LNCaP clone FGC (cell line): ENCODE measurements at regions not wholly inside any gene's neighbourhood (a gene's known extent, or its start where the extent isn't known, plus 50 kb on each side); places are given as distances from the start of the nearest gene placed in this dataset.

ENCODE experiments used
- DNase-seq: peaks from one replicate; pipeline ENCODE4 v3.0.0-alpha.2; 2011; ENCODE audit warnings: low read depth
- H3K4me3 ChIP-seq: 2 replicates; pipeline ENCODE4 v1.5.1; 2011; ENCODE audit warnings: mild to moderate bottlenecking, low read depth, low read length, control low read depth
- CTCF ChIP-seq: IDR thresholded peaks from 2 replicates; pipeline ENCODE4 v1.5.1; 2012; ENCODE audit warnings: mild to moderate bottlenecking; ENCODE audit not compliant: control insufficient read depth, insufficient read depth; ENCODE audit errors: extremely low read depth

DNA sequence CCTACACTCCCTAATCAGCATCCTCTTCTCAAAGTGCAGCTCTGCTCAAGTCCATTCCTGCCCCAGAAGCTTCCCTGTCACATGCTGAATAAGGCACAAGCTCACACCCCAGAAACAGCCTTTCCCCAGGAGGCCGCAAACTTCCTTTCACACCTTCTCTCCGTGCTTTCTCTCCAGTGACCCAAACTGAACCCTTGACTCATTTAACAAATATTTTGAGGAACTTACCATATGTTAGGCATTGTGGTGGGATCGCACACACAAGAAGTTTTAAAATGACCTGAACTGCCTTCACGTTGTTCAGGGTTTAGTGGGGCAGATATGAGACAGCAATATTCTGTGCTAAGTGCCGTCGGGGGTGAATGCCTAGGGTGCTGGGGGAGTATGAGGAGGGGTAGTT lies 161.3 kb downstream of the INSIG2 start:
- no peak for DNase-seq
- TF ChIP-seq CTCF, result no peak
- no peak overlapping the region for H3K4me3 ChIP-seq

DNA sequence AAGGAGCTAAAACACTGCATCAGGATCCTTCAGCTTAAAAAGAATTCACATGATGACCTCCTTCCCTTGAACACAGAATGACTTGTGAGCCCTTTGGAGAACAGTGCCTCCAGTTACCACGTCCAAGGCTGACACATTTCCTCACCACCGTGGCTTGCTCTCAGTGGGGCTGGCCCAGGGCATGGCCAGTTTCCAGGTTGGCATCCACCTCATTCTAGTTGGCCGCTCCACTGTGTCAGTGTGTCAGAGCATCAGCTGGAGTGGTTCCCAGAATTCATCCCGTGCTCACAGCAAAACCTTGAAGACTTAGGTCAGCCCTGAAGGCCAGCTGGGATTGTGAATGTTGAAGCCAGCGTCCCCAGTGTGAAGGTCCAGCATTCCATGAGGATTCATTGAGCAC lies 158.5 kb downstream of the INSIG2 start:
- H3K4me3 ChIP-seq, result no peak overlapping the region
- peak; percentile 22 for DNase-seq
- no peak for TF ChIP-seq CTCF

DNA sequence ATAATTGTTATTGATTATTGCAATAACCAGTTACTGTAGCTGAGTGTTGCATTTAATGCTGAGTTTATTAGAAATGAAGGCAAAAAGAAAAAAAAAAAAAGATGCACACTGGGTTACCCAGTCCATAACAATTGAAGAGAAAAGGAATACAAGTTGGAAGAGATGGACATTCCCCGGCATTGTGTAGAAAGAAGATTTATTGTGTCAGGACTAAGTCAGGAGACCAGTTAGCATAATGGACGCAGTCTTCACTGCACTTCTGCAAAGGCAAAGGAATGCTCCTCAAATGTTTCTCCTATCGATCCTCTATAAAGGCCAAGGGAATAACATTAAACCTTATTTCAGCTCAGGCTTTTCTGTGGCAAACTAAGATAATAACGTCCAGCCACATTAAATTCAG lies 157.8 kb downstream of the INSIG2 start:
- no peak for TF ChIP-seq CTCF
- no peak for DNase-seq
- no peak overlapping the region for H3K4me3 ChIP-seq

DNA sequence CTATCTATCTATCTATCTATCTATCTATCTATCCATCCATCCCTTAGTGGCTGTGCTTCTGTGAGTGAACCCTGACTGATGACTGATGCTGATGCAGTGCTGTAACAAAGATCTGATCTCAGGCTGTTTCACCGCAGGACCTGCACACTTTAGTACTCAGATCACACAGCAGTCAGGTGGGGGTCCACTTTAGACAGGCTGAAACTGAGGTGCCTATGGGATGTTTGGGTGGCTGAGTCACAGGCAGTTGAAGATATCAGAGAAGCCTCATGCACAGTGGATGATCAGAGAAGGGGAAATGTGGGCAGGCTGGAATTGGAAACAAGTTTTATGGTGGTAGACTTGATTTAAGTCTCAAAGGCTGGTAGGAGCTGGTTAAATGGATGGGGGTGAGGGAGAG lies 156.4 kb downstream of the INSIG2 start:
- DNase-seq, result no peak
- TF ChIP-seq CTCF, result no peak
- no peak overlapping the region for H3K4me3 ChIP-seq

GRCh38 chr2:118243031-118243430 lies 154.8 kb downstream of the INSIG2 start:
- no peak overlapping the region for H3K4me3 ChIP-seq
- no peak for DNase-seq
- TF ChIP-seq CTCF, result no peak

DNA sequence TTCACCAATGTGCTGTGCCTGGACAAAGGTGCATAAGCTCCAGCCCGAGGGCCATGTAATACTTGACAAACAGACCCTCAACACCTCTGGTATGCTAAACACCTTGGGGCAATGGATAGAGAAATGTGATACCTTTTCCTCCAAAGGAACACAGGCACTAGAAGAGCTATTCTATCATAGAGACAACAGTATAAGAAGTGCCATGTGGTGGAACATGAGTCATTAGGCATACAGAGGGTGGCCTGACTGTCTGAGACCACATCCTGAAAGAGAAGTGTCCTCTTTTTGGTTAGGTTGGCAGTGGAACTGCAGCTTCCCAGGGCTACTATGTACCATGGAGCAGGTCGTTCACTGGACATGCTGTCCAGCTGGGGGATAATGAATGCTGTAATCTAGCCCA lies 153.9 kb downstream of the INSIG2 start:
- DNase-seq, result no peak
- no peak for TF ChIP-seq CTCF
- no peak overlapping the region for H3K4me3 ChIP-seq

- no peak for DNase-seq
- H3K4me3 ChIP-seq, result no peak overlapping the region
- TF ChIP-seq CTCF, result no peak
Measured at GRCh38 chr2:118241128-118241527, 152.9 kb downstream of the INSIG2 start.
